Activated CD8-positive, alpha-beta memory T cell treated with anti-CD3 and anti-CD28 coated beads, Interleukin-2, amount 50 U/mL, for 24 hours (primary cell): ENCODE measurements at regions not wholly inside any gene's neighbourhood (a gene's known extent, or its start where the extent isn't known, plus 50 kb on each side); places are given as distances from the start of the nearest gene placed in this dataset.

Source experiments
- DNase-seq: peaks from one replicate; pipeline ENCODE4 v3.0.0-alpha.2; 2020; ENCODE audit errors: extremely low read depth

DNA sequence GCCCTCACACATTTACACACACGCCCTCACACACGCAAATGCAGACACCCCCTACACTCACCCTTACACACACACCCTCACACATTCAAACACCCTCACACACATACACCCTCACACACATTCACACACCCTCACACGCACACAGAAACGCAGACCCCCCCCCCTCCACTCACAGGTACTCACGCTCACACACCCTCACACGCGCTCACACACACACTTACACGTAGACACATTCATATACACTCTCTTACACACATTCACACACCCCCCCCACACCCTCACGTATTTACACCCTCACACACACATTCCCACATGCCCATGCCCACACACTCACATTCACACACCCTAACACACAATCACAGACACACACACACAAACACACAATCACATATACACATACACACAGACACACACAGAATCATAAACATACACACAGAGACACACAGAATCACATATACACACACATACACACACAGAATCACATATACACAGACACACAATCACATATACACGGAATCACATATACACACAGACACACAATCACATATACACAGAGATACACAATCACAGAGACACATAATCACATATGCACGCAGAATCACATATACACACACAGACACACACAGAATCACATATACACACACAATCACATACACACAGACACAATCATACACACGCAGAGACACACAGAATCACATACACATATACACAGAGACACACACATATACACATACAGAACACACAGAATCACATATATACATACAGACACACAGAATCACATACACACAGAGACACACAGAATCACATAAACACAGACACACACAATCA lies 250.1 kb upstream of the RPL38 start:
- DNase-seq: no peak

DNA sequence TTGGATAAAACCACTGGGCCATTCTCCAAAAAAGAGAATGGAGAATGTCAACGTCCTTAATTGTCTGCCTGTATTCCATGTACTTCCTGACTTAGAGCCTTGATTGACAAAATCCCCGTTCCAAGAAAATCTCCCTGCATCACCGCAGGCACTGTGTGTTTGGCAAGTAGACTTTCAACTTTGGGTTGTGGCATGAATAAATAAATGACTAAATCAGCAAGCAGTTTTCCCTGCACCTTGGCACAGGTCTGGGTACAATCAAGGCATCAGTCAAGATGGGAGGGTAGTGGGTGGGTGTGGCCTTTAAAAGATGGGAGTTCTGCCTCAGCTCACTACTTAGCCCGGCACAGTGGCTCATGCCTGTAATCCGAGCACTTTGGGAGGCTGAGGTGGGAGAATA lies 248.5 kb upstream of the RPL38 start:
- DNase-seq: no peak

DNA sequence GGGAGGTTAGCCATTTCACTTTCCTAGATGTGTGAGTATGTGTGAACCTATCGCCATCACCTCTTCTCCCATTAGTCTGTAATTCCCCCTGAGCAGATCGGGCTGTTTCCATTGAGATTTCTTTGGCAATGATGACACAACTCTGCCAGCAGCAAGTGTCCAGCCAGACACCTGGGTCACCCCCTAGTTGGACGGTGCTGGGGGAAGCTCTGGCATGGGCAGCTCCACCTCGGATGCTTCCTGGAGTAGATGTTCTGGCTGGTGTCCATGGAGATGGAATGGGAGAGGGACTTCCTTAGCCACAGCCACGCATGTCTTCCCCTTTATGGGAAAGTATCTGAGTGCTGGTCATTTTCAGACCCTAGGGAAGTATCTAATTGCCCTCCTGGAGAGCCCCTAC lies 247.9 kb upstream of the RPL38 start:
- no peak for DNase-seq

DNA sequence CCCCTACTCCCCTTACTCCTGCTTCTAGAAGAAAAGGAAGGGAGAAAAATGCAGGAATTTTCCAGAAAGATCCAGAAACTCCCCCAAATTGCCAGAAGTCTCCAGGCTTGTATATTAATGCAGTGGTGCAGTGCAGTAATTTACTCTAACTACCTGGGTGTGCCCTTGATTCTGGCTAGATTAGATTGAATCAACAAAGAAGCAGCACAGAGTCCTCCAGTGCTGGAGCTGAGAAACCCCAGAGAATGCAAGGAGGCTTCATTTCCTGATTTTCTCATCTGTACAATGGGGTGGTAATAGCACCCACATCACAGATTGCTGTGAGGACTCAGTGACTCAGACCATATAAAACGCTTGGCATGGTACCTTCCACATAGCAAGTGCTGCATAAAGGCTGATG lies 247.3 kb upstream of the RPL38 start:
- DNase-seq: no peak

DNA sequence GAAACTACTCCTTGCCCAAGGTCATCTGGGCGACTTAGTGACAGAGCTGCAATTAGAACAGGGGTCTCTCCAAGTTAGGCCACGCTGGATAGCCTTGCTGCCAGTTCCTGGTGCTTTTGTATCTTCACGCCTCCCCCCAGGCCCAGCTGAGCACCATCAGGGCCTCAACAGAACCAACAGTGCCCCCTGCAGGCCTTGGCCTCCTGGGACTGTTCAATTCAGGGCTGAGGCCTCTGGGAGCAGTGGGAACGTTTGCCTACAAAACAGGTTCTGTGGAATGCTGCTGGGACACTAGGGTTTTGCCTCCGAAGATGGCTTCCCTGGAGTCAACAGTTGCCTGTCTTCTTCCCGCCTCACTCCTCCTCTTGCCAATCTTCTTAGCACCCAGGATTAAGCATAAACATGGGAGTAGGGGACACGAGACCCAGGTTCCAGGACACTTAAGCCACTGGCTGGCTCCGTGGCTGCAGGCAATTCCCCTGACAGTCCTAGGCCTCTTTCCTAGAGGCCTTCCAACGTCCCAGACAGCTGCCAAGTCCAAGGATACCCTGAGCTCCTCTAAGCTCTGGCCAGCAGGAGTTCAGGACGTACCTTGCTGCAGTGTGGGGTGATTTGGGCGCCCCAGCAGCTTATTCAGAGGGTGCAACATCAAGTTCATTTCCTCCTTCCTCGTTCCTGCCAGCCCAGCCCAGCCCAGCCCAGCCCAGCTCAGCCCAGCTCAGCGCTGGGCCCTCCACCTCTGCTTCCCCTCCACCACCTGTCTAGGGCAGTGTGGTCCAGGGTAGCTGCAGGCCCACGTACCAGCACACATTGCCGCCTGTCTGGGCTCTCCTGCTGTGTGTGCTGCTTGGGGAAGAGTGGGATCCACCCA lies 246.6 kb upstream of the RPL38 start:
- DNase-seq: no peak

DNA sequence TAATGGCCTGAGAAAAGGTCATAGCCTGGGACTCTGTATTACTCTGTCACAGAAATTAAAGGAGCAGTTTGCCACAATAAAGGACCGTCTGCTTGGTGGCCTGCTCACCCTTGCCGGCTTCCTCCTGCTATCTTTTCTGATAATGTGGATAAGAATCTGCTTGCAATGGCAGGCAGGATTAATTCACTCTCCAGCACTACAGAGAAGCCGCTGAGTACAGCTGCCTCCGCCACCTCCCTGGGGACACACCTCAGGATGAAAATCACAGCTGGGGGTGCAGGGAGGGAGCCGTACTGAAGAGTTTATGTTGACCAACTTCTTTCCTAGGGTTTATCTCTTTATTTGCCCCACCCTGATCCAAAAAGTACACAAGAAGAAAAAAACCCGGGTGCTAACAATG lies 245.9 kb upstream of the RPL38 start:
- no peak for DNase-seq

DNA sequence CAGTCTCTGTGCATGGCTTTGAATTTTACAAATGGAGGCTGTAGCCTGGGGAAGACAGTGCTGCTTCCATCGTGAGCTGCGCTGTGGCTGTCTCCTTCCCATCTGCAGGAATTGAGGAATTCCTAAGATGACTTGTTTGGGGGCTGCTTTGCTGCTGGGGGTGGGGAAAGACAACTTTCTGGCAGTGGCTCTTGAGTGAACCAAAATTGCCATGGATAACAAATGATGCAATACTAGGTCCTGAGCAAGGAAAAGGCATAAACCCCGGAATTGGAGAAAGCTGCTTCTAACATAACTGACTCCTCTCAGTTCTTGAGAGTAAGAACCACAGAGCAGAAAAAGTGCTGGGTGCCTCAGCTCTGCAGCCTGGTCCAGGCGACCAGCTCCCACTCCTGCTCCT lies 245.0 kb upstream of the RPL38 start:
- no peak for DNase-seq

DNA sequence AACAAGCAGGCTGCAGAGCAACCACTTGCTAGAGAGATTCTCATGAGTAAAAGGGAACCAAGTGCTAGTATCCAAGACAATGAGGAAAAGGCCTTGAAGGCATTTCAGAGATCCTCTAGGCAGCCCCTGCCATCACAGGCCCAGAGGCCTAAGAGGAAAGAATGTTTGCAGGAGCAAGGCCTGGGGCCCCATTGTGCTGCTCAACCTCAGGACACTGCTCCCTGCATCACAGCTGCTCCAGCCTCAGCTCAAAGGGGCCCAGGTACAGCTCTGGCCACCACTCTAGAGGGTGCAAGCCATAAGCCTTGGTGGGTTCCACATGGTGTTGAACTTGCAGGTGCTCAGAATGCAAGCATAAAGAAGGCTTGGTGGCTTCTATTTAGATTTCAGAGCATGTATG lies 243.0 kb upstream of the RPL38 start:
- DNase-seq: no peak

DNA sequence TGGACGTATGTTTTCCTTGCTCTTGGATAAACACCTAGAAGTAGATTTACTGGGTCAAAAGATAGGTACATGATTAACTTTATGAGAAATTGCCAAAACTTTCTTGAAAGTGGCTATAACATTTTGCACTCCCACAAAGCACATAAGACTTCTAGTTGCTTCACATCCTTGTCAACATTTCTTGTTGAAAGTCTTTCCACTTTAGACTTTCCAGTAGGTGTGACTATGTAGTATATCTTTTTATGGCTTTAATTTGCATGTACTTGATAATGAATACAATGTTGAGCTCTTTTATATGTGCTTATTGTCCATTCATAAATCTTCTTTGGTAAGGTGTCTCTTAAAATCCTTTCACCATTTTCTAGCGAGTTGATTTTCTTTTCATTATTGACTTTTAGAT lies 241.2 kb upstream of the RPL38 start:
- no peak for DNase-seq

DNA sequence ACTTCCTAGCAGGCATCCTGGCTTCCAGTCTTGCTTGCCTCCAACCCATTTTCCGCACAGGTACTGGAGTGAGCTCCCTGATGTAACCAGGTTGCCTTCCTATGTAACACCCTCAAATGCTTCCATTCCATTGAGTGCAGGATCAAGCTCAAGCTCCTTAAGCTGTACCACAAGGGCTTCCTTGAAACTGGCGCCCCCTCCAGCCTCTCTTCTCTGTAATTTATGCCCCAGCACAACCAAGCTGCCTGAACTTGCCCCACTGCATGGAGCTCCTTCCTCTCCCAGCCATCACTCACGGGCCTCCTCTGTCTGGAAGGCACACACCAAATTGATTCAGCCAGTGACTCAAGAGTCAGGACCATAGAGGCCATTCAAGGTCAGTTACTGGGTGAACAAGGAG lies 234.8 kb upstream of the RPL38 start:
- DNase-seq: no peak

DNA sequence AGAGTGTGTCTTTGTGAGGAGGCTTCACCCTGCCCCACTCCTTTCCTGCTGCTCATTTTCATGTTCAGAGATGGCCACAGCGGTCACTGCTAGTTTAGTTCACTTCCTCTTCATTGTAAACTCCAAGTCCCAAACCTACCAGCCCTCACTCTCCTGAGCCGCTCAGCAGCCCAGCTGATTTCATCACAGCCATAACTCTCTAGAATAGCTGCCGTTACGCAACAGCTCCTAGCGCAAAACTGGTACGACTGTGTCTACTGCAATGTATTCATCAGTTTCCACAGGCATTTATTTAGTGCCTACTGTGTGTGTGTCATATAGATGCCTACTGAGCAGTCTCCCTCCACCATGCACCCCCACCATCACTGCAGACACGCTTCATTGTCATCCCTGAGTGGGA lies 233.5 kb upstream of the RPL38 start:
- no peak for DNase-seq

DNA sequence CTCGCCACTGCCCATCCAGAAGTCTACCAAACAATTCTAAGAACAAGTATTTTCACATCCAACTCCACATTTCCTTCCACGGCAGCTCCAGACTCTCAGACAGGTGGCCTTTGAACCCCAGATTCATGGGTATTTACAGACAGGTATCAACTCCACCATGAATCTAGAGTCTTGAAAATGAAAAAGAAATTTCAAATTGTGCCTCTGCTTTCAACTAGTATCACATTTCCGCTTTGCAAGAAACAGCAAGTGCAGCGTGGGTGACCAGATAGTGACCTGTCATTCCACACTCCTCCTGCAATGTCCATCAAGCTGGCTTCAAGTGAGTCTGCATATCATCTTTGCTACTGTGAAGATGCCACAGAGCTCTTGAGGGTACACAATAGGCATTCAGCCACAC lies 232.4 kb upstream of the RPL38 start:
- no peak for DNase-seq

DNA sequence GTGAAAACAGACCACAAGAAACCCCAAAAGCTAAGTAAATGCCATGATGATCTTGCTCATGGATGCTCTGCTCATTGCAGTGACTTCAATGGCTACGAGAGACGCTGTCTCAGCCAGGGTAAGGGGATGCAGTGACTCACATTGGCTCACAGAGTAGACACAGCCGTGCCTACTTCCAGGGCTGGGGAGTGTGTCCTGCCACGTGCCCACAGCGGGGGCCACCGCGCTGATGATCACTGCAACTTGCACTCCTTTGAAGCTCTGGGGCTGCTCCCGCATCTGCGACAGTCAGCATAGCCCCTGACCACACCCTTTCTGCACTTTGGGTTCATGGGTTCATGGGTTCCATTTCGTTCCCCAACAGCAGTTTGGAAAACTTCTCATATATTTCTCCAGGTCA lies 231.4 kb upstream of the RPL38 start:
- no peak for DNase-seq

DNA sequence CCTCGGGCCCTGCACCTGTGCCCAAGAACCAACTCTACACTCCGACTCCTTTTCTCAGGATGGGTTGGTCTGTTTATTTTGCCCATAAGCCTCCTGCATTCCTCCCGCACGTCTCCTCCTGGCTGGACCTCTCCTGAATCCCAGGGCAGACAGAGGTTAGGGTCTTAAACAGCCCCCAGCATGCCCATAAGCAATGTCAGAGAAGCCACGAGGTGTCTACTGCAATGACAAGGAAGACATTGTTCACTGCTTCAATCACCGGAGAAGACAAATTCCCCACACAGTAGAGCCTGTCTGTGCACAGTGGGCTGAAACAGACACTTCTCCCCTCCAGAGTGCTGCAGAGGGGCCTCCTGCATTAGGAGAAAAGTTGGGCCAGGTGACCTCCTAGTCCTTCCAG lies 230.6 kb upstream of the RPL38 start:
- no peak for DNase-seq

DNA sequence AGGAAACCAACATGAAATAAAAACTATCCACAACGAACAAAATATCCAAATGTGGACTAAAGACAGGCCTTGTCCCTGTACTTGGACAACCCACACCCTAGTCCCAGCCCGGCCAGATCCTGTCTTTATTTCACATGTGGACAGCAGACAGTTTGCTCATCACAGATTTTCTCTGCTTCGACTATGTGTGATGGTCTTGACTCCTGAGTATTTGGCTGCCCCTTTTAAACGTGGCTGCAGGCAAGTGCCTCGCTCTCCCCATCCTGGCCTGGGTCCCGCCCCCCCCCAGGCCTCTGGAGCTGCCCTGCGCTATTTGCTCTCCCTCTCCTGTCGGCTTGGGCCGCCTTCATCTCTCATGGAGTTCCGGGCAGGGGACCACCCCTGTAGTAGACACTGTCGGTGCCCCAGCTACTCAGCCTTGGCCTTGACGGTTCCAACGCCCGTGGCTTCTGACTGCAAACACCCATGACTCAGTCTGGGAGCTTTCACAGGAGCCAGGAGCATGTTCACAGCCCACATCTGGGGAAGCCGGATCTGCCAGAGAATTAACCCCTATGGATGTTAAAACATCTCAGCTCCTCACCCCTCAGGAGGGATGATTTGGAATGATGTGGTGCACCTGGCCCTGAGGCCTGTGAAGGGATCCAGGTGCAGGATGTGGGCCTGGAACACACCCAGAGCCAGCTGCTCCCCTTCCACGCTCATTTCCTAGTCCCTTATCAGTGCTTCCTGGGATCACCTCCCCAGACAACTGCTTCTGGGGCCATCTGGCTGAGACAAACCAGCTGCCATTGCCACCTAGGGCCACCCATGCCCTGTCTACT lies 229.7 kb upstream of the RPL38 start:
- DNase-seq: no peak

DNA sequence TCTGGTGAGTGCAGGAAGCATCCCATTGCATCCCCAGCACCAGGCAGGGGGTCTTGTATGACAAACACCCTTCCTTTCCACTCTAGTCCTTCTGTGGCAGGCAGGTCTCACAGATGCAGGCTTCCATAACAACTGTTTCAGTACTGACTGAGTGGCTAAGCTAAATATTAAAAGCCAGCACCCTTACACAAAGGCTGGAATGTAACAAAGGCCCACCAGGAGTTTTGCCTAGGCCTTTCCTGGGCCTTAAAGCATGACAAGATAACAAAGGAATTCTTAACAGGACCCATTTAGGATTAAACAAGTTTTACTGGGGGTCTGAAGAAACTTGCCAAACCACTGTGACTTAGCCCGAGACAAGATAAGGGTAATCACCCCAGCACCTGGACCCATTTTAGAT lies 228.9 kb upstream of the RPL38 start:
- no peak for DNase-seq

DNA sequence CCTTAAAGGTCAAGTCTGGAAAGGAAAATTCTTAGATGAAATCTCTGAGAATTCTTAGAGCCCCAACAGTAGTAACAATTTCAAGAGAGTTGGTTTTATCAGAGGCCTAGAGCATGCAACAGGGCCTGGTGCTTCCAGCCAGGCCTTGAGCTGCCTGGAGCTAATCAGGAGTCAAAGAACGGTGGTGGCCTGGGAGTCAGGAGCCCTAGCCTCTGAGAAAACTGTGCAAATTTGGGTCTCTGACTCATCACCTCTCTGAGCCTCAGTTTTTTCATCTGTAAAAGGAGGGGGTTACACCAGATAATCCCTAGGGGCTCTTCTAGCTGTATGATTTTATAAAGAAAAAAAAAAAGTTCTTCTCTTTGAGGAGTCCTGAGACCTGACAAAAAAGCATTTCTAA lies 227.3 kb upstream of the RPL38 start:
- DNase-seq: no peak

DNA sequence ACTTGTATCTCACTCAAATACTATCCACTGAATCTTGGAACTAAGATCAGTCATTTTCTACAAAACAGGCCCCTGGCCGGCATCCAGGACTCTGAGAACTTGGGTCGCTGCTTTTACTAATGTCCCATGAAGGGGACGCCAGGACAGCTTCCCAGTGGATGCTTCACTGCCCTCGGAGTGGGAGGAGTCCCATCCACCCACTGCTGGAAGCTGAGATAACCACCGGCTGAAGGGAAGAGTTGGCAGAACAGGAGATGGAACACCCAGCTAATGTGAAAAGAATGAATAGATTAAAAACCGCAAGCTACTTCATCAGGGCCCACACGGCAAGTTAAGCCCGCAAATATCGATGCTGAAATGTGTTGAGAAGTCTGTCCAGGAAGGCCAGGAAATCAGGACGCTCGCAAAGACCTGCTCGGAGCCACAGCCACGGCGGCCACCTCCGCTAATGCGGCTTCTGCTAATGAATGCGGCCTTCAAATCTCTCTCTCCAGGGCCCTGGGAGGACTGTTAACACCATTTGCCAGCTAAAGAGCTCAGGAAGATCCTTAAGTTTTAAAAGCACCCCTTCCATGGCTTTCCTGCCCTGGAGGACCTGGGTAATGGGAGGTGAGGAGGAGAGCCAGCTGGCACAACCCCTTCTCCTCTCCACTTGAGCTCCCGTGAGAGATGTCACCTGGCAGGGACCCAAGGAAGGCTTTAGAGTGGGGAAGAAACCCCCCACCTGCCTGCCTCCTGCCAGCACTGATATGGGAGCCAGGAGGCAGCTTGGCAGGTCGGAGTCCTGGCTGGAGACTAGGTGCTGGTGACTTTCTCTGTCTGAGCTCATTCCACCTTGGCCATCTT lies 226.6 kb upstream of the RPL38 start:
- no peak for DNase-seq

DNA sequence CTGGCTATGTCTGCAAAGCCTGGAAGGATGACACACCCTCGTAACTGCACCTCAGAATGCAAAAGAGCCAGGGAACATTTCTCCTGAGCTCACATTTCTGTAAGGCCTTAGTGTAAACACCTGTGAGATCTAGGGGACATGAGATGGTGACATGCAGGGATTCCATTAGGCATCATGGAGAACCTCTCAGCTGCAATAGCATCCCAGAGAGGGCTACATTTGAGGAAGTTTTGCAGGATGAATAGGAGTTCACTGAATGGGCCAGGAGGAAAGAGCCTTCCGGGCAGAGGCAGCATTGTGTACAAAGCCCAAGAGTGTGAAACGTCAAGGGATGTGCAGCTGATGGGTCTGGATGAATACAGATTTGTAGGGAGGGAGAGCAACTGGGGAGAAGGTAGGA lies 223.0 kb upstream of the RPL38 start:
- no peak for DNase-seq

DNA sequence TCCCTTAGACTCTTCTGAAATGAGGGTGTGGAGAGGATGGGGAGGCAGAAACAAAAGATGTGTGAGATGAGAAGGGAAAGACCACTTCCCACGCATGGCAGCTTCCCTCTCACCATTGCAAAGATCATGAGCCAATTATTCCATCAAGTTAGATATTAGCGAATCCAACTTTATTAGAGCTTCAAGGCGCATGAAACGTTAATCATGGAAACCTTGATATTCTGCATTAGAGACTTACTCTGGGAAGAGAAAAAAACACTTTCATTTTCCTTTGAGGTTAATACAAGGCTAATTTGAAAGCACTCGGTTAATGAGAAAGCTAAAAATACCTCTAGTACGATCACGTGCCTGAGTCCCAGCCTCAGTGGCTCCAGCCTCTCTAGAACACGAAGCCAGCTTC lies 220.6 kb upstream of the RPL38 start:
- DNase-seq: no peak

DNA sequence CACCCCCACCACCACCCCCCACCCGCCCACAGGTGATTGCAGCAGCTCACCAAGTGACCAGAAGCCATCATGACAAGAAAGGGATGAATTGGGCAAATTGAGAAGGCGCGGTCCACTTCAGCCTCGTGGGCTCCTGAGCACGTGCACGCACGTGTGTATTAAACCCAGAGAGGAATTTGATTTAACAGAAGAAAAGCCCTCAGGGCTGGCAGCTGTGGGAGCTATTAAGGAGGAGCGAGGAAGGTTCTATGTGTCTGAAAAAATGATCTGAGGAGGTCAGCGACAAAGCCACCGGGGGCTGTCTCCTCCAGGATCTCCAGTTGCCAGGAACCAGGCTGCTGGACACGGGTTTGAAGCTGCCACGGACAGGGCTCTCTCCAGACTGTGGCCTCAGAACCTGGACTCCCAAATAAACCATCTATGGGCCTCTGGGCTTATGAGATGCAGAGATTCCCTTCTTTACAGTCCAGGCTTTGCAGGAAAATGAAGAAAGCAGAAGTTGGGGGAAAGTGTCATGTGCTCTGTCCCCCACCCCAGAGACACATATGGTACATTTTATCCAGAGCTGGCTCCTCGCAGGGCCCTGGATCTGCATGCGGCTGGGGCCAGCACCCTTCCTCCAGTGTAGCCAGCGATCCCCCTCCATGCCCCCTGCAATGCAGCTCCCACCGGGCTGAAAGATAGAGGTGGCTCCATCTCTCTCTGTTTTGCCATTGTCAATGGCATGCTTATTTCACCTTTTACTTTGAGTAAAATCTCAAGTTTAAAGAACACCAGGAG lies 219.7 kb upstream of the RPL38 start:
- no peak for DNase-seq
